ENCODE measurements at regions not wholly inside any gene's neighbourhood (a gene's known extent, or its start where the extent isn't known, plus 50 kb on each side); places are given as distances from the start of the nearest gene placed in this dataset.

GRCh38 chr3:132843851-132844553 is 121.8 kb upstream of the NPHP3 start:
- TF ChIP-seq HDGF (IDR thresholded peaks at IDR 0.05; ENCODE audit: borderline replicate concordance) = no peak
- no peak for TF ChIP-seq FOXA1 (IDR thresholded peaks at IDR 0.05)
- no peak for TF ChIP-seq TARDBP (IDR thresholded peaks at IDR 0.05)
- TF ChIP-seq ELF4 (IDR thresholded peaks at IDR 0.05) = no peak
